HUDEP-2 (cell line): ENCODE measurements at regions not wholly inside any gene's neighbourhood (a gene's known extent, or its start where the extent isn't known, plus 50 kb on each side); places are given as distances from the start of the nearest gene placed in this dataset.
"Not testable (repeated sequence)": the region's sequence is repeated elsewhere in the genome, so short reads cannot be mapped to it uniquely, and the experiment has no call there.

Experiments
- DNase-seq, 76 experiments: peaks; one replicate each; lab custom pipeline; 2025; ENCODE audit not compliant: unreplicated experiment in 76 of 76; lab: John Stamatoyannopoulos, UW

DNA sequence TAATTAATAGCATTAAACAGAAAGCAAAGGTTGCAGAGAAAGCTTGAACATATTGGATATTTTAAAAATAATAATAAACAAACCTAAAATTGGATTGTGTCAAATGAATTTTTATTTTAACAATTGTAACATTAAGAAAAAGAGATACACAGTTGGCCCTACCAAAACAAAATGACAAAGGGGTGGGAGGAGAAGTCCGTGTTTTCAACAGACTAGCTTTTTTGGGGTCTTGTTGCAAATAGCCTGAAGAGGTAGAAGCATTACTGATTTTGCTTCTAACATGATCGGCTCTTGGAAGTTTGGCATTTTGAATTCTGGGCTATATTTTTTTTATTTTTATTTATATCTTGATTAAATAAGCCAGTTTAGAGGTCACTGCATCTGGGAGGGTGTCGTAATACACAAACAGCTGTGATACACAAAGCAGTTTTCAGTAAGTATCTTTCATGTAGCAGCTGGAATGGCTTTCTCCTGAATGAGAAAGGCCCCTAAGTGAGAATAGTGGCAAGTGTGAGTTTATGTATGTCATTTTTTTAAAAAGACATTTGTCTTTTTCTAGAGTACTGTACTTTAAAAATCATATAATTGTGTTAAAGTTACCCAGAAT, 85.5 kb upstream of the ZNF217 start:
- no peak for DNase-seq

DNA sequence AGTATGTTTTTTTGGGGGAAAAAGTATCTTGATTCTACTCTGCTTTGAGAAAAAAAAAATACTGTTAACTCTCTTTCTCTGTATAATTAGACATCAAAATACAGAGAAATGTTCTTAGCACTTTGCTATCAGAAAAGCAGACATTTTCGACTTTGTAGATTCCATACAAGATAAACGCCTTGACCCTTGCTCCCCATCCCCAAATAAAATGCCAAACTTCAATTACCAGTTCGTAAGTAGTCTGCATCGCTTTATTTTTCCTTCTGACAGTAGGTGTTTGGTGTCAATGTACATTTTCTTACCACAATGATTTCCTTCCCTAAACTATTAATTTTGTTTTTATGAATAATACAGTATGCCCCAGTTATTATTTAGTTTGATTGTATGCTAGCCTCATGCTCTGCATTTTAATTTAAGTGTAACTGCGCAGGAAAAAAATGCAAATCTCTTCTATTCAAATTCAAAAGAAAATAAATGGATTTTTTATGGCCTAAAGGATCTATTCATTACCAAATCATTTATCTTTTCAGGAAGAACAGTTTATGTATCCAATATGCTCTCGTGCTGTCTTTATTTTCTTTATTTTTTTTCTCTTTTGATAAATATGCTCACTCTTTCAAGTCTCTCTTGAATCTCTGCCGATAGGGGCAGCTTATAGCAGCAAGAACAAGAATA, 84.8 kb upstream of the ZNF217 start:
- no peak for DNase-seq

- DNase-seq, result peak in 30 of 76 experiments; percentile 6 to 50 (median 25)
Observed at GRCh38 chr20:53677447-53678314, 84.0 kb upstream of the ZNF217 start.

DNA sequence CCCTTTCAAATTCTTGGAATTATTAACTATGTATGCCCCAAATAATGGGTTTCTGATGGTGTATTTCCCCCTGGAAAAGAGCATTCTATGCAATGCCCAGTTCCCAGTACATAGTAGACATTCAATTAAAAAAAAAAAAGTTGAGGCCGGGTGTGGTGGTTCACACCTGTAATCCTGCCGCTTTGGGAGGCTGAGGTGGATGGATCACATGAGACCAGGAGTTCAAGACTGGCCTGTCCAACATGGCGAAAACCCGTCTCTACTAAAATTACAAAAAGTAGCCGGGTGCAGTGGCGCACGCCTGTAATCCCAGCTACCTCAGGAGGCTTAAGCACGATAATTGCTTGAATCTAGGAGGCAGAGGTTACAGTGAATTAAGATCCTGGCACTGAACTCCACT, 83.3 kb upstream of the ZNF217 start:
- DNase-seq, result no peak

DNA sequence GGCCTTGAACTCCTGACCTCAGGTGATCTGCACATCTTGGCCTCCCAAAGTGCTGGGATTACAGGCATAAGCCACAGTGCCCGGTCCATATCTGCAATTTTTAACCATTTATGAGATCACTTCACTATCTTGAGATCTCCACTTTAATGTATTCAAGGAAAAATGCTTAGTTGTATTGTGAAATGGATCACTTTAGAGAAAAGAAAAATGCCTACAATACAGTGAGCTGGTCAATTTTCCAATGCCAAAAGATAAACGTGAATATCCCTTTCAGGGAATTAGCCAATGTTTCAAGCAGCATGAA, 82.8 kb upstream of the ZNF217 start:
- no peak for DNase-seq

GRCh38 chr20:53672484-53673129, 79.0 kb upstream of the ZNF217 start:
- no peak for DNase-seq

DNA sequence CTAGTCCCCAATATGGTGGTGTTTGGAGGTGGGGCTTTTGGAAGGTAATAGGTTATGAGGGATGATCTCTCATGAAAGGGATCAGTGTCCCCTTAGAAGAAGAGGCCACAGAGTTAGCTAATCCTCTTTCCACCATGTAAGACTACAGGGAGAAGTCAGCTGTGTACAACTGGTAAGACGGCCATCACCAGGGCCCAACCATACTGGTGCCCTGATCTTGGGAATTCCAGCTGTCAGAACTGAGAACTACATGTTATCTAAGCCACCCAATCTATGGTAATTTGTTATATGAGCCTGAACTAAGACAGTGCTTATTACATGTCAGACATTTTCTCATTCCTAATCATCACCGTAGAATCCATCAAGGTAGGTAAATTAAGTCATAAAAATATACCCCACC, 77.7 kb upstream of the ZNF217 start:
- DNase-seq, result no peak

GRCh38 chr20:53669517-53670313, 76.1 kb upstream of the ZNF217 start:
- not testable (repeated sequence) for DNase-seq

DNA sequence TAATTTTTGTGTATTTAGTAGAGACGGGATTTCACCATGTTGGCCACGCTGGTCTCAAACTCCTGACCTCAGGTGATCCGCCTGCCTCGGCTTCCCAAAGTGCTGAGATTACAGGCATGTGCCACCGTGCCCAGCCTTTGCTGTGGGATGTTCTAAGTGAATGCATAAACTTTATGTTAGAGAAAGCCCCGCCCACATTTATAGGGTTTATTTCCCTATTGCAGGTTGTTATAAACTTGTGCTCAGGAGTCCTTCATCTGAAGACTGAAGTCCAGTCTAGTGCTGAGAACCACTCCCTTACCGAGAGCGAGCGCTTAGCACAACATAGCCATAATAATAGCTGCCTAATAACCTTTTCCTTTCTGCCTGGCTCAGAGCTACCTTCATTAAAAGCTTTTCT, 75.4 kb upstream of the ZNF217 start:
- no peak for DNase-seq

DNA sequence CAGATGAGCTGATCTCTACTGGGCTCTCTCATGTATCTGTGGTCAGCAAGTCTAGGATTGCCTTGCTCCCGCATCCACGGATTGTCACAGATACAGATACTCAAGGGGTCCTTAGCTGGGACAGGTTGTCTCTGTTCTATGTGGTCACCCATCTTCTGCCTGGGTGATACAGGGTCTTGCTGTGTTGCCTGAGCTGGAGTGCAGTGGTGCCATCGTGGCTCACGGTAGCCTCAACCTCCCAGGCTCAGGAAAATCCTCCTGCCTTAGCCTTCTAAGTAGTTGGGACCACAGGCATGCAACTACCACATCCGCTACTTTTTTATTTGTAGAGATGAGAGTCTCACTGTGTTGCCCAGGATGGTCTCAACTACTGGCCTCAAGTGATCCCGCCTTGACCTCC, 72.5 kb upstream of the ZNF217 start:
- no peak for DNase-seq

DNA sequence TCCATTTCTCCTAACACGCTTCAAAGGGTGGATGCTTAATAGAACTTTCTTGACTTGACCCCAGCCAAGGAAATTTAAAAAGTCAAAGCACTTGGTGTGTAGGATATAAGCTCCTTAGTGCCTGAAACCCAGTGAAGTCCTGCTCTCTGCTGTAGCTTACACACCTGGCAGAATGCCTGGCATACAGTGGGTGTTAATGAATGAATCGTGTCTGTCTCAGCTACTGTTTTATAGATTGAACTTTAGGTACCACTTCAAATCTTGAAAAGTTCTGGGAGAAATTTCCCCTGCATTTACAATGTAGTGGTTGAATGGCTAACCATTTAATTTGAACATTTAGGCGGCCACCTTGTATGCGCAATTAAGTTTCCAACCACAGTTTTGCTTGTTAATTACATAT, 70.5 kb upstream of the ZNF217 start:
- DNase-seq, result no peak

GRCh38 chr20:53663521-53663920, 69.9 kb upstream of the ZNF217 start:
- DNase-seq, result not testable (repeated sequence)

GRCh38 chr20:53662595-53662994, 69.0 kb upstream of the ZNF217 start:
- DNase-seq, result no peak

DNA sequence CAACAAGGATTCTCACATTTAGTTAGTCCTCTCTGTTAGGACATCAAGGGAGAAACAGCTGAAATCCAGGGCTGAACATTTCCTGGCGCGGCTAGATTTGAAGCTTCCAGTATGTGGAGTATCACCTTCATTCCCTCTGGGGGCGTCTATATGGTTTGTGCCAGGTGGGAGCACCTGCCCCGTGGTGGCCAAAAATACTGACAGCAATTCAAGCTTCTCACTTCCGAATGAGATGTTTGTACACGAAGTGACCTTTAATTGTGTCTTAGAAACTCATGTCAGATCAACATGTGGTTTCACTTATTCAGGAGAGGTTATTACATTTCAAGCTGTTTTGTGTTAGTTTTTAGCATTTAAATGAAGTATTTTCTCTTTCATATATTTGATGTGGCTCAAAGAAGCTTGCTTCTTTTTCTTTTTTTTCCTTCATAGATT, 67.3 kb upstream of the ZNF217 start:
- no peak for DNase-seq

- no peak for DNase-seq
Observed at GRCh38 chr20:53660078-53660909, 66.7 kb upstream of the ZNF217 start.

DNA sequence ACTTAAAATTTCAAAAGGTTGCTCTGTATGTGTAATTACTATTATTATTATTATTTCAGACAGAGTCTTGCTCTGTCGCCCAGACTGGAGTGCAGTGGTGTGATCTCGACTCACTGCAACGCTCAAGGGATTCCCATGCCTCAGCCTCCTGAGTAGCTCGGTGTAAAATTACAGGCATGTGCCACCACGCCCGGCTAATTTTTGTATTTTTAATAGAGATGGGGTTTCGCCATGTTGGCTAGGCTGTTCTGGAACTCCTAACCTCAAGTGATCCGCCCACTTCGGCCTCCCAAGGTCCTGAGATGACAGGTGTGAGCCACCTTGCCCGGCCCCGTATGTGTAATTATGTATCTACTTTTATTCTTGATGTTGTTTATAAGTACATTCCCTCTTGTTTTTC, 65.3 kb upstream of the ZNF217 start:
- DNase-seq, result no peak

GRCh38 chr20:53658322-53658721, 64.7 kb upstream of the ZNF217 start:
- no peak for DNase-seq

- DNase-seq, result no peak
Observed at GRCh38 chr20:53657732-53658131, 64.1 kb upstream of the ZNF217 start.

DNA sequence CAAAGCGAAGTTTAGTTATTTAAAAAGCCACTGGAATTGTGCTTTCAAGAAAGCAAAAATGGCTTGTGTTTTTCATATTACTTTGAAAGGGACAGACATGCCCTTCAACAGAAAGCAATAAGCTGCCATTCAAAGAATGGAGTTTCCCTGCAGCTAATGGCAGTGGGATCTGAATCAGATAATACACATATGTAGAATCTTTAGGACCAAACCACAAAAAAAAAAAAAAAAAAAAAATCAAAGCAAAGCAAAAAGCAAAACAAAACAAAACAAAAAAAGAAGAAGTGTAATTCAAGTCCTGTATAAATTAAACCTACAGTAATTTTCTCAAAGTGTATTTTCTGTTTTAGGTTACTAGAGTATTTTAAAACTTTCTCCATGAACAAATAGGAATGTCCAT, 63.6 kb upstream of the ZNF217 start:
- no peak for DNase-seq
